ENCODE measurements at regions not wholly inside any gene's neighbourhood (a gene's known extent, or its start where the extent isn't known, plus 50 kb on each side); places are given as distances from the start of the nearest gene placed in this dataset.

DNA sequence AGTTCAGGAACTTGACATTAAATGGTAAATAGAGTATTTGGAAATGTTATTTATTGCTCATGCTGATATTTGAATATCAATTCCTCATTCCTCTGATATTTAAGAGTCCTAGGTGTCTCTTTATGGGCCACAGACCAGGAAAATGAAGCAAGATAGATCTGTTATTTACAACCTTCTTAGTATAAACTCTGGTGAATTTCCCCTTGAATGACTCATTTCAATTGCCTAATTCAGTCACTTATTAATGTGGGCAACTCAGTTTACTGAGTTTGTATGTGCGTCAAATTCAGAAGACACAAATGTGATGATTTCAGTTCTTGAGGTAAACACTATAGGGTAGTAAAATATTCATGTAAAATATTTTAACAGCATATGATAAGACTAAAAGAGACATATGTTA, 1404.4 kb upstream of the PRMT6 start:
- Histone ChIP-seq H3K4me3 (no peak overlapping the region), H3K27ac (no peak overlapping the region), H3K9me3 (no peaks in the 10 kb centered on the region), H3K4me1 (replicated peaks) (no peaks in the 10 kb centered on the region), H3K36me3 (no peaks in the 10 kb centered on the region), H3K27me3 (replicated peaks; ENCODE audit: insufficient read depth) (no peaks in the 10 kb centered on the region)
- 91% methylated on average over 1 of the region's 1 CpG for WGBS
- TF ChIP-seq, protein P1, sequence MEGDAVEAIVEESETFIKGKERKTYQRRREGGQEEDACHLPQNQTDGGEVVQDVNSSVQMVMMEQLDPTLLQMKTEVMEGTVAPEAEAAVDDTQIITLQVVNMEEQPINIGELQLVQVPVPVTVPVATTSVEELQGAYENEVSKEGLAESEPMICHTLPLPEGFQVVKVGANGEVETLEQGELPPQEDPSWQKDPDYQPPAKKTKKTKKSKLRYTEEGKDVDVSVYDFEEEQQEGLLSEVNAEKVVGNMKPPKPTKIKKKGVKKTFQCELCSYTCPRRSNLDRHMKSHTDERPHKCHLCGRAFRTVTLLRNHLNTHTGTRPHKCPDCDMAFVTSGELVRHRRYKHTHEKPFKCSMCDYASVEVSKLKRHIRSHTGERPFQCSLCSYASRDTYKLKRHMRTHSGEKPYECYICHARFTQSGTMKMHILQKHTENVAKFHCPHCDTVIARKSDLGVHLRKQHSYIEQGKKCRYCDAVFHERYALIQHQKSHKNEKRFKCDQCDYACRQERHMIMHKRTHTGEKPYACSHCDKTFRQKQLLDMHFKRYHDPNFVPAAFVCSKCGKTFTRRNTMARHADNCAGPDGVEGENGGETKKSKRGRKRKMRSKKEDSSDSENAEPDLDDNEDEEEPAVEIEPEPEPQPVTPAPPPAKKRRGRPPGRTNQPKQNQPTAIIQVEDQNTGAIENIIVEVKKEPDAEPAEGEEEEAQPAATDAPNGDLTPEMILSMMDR (IDR thresholded peaks at IDR 0.05) = no peak
- TF ChIP-seq POLR2AphosphoS5 (IDR thresholded peaks at IDR 0.05) (no peak), POLR2A (IDR thresholded peaks at IDR 0.05) (no peak)
- DNase-seq (ENCODE audit: low spot score) = no peak
- intact Hi-C loops (cut with DNase I) = no loop called here

DNA sequence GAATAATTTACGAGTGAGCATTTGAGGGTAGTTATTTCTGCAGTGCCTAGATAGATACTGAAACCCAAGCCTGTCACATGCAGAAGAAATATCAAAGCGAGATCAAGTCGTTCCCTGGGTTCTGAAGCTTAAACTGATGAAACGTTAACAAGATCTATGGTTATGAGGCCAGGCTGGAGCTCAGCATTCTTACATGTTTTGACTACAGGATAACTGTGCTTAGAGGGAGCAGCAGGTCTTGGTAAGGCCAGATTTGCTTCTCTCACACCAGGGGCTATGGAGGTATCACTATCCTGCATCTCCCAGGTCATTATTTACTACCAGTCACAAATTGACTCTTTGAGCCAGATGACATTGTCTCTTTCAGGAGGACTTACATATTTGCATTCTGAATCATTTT, 1401.4 kb upstream of the PRMT6 start:
- H3K4me3 ChIP-seq = no peak overlapping the region
- intact Hi-C loops (cut with DNase I) = no loop called here
- TF ChIP-seq, protein P1 (IDR thresholded peaks at IDR 0.05) = no peak
- TF ChIP-seq POLR2AphosphoS5 (IDR thresholded peaks at IDR 0.05) (no peak), POLR2A (IDR thresholded peaks at IDR 0.05) (no peak)
- DNase-seq (ENCODE audit: low spot score) = no peak
- 49% methylated on average over 4 of the region's 4 CpGs for WGBS
- no peaks in the 10 kb centered on the region for H3K36me3 ChIP-seq
- H3K9me3 ChIP-seq = no peaks in the 10 kb centered on the region
- no peak overlapping the region for H3K27ac ChIP-seq
- no peaks in the 10 kb centered on the region for H3K27me3 ChIP-seq (replicated peaks; ENCODE audit: insufficient read depth)
- H3K4me1 ChIP-seq (replicated peaks) = no peaks in the 10 kb centered on the region

DNA sequence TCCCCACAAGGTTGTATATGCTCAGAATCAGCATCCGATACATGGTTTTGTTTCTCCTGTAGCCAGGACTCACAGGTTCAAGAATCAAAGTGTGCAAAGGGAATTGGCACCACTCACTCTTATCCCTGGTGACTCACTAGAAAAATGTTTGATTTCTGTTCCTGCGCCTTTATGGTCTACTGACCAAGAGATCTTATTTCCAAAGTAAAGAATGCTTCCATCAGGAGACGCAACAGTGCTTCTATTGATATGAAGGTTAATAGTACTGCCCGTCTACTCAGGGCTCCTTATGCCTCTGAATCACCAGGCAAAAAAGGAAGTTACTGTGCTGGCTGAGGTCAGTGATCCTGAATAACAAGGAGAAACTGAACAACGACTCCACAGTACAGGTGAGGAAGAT, 1392.0 kb upstream of the PRMT6 start:
- no peaks in the 10 kb centered on the region for H3K36me3 ChIP-seq
- TF ChIP-seq POLR2AphosphoS5 (IDR thresholded peaks at IDR 0.05) (no peak), POLR2A (IDR thresholded peaks at IDR 0.05) (no peak)
- TF ChIP-seq, protein P1 (IDR thresholded peaks at IDR 0.05) = no peak
- H3K4me3 ChIP-seq = no peak overlapping the region
- DNase-seq (ENCODE audit: low spot score) = no peak
- WGBS = 75% methylated on average over 5 of the region's 5 CpGs
- no peak overlapping the region for H3K27ac ChIP-seq
- no peaks in the 10 kb centered on the region for H3K4me1 ChIP-seq (replicated peaks)
- no peaks in the 10 kb centered on the region for H3K27me3 ChIP-seq (replicated peaks; ENCODE audit: insufficient read depth)
- H3K9me3 ChIP-seq = no peaks in the 10 kb centered on the region
- intact Hi-C loops (cut with DNase I) = no loop called here

DNA sequence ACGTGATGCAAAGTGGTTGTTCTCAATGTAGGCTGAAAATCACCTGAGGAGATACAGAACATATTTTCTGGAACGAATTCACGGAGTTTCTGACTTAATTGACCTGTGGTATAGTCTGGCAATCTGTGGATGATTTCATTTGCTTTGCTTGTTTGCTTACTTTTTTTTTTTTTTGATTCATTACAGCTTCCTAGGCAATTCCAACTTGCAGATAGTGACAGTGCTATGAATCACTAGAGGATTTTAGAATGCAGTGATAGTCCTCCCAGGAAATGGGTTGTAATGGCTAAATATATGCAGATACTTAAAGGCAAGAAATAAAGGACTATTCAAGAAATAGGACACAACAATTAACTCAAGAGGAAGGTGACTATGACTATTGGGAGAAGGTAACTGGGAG, 1378.1 kb upstream of the PRMT6 start:
- H3K27ac ChIP-seq = no peak overlapping the region
- 76% methylated on average over 3 of the region's 3 CpGs for WGBS
- intact Hi-C loops (cut with DNase I) = no loop called here
- no peak overlapping the region for H3K4me3 ChIP-seq
- DNase-seq (ENCODE audit: low spot score) = no peak
- H3K4me1 ChIP-seq (replicated peaks) = no peaks in the 10 kb centered on the region
- H3K36me3 ChIP-seq = no peaks in the 10 kb centered on the region
- H3K9me3 ChIP-seq = no peaks in the 10 kb centered on the region
- no peaks in the 10 kb centered on the region for H3K27me3 ChIP-seq (replicated peaks; ENCODE audit: insufficient read depth)
- TF ChIP-seq, protein P1 (IDR thresholded peaks at IDR 0.05) = no peak
- TF ChIP-seq POLR2AphosphoS5 (IDR thresholded peaks at IDR 0.05) = no peak
- TF ChIP-seq POLR2A (IDR thresholded peaks at IDR 0.05) = no peak

DNA sequence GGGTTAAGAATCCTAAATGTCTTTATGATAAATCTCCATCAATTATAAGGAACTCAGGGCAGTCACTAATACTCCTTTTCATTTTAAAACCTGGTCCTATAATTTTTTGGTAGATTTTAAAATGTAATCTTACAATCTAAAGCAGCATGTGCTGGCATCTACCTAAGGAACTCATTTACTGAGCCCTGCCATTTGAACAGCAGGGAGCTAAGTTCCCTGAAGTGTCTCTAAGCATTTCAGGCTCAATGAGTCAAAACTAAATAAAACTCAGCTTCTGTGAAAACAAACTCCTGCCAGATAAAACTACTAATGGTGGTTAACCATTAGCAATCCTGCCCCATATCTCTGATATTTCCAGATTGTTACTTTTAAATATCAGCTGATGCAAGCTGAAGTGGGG, 1371.8 kb upstream of the PRMT6 start:
- TF ChIP-seq POLR2A (IDR thresholded peaks at IDR 0.05) (no peak), POLR2AphosphoS5 (IDR thresholded peaks at IDR 0.05) (no peak)
- TF ChIP-seq, protein P1 (IDR thresholded peaks at IDR 0.05) = no peak
- no peaks in the 10 kb centered on the region for H3K9me3 ChIP-seq
- no peak overlapping the region for H3K27ac ChIP-seq
- no peaks in the 10 kb centered on the region for H3K36me3 ChIP-seq
- intact Hi-C loops (cut with DNase I) = no loop called here
- no peak overlapping the region for H3K4me3 ChIP-seq
- no peaks in the 10 kb centered on the region for H3K27me3 ChIP-seq (replicated peaks; ENCODE audit: insufficient read depth)
- no peak for DNase-seq (ENCODE audit: low spot score)
- H3K4me1 ChIP-seq (replicated peaks) = no peaks in the 10 kb centered on the region
